GM19351 (cell line): ENCODE measurements at regions not wholly inside any gene's neighbourhood (a gene's known extent, or its start where the extent isn't known, plus 50 kb on each side); places are given as distances from the start of the nearest gene placed in this dataset.

Source experiments
- ATAC-seq: cut with Tn5 transposase; IDR thresholded peaks from one replicate; pipeline ENCODE4 v1.9.1; 2021; ENCODE audit warnings: mild to moderate bottlenecking, moderate library complexity; ENCODE audit not compliant: unreplicated experiment

DNA sequence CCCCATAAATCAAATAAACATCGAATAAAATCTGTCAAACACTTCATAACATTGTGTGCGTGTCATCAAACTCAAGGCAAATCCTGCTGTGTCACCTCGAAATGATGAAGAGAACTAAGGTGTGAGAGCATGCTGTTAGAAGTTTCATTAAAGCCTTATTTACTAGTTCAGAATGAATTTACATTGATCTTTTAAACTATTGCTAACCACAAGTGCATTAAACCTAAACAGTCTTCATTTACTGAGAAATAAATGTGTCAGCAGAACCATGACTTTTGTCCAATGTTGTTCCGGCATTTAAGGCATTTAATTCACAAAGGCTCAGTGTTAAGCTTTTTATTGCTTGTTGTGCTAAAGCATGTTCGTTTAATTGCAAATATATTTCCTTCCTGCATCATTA is 474.4 kb downstream of the SETD4 start:
- ATAC-seq, result no peak

GRCh38 chr21:35585155-35585554 is 475.2 kb downstream of the SETD4 start:
- ATAC-seq, result no peak

- ATAC-seq, result no peak
Measured at GRCh38 chr21:35583566-35584216, 476.6 kb downstream of the SETD4 start.

- ATAC-seq, result no peak
Measured at GRCh38 chr21:35582731-35583130, 477.6 kb downstream of the SETD4 start.

GRCh38 chr21:35581640-35582039 is 478.7 kb downstream of the SETD4 start:
- no peak for ATAC-seq

GRCh38 chr21:35579520-35580293 is 480.6 kb downstream of the SETD4 start:
- ATAC-seq, result no peak

DNA sequence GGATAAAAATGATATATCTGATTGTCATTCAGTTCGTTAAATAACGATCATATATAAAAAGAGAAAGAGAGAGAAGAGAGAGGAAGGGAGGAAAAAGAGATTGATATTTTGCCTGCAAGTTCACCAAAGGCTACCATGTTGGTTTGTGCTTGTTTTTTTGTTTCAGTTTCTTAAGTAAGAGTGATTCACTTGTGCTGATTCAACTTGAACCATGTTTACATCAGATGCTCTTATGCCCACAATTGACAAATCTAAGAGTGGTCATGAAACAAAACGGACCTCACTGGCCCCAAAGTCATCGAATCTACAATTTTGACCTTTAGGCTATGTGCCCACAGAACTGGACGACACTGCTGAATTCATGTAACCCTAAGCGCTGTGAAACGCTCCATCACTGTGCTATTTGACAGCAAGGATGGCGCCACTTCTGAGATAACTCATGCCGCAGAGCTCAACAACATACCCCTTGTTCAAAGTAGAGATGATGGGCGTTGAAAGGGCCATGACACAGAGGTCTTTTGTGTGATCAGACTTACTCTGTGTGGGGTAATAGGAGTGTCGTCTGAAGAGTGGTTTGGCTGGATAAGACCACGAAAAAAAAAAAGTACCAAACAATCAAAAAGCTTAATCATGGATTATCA is 481.4 kb downstream of the SETD4 start:
- ATAC-seq, result no peak

- ATAC-seq, result no peak
Measured at GRCh38 chr21:35578347-35578782, 482.0 kb downstream of the SETD4 start.

DNA sequence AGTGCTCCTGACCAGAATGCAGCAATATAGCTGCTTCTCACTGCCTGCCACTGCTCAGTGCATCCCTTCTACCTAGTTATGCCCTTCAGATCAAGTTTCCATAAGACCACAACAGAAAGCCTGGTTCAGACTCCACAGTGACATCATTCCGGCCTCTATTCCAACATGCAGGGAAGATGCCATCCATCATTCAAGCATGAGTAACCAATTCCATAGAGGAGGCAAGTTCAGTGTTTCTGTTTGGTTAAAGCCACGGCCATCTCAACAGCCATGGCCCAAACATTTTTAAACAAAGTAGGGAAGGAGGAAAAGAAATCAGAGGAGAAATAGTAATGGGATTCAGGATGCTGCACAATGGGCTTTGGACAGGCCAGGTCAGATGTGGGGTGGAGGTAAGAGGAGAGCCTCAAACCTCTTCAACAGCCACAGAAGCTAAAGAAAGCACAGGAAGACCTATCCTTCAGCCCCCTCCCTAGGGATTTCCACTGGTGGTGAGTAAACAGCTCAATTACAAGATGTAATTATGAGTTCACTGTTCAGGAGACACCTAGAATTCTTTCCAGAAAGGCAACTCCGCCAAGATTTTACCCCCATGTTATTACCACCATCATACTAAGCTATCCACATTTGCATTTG is 484.9 kb downstream of the SETD4 start:
- ATAC-seq, result no peak

- no peak for ATAC-seq
Measured at GRCh38 chr21:35573472-35574374, 486.6 kb downstream of the SETD4 start.

DNA sequence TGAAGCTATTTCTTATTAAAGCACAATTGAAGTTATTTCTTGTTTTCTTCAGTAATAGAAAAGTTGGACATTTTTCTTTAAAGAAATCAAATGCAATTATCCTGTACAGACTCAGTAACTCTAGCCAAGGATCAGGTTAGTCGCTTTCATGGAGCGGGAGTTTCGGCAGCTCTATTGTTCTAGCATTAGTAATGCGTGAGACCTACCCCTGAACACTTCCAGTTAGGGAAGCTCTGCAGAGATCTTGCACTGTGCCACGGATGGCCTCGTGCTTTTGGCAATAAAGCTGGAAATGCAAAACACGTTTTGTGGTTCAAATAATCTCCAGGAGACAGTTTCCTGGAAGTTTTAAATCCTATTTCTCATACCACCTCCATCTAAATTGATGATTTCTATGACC is 488.4 kb downstream of the SETD4 start:
- no peak for ATAC-seq

DNA sequence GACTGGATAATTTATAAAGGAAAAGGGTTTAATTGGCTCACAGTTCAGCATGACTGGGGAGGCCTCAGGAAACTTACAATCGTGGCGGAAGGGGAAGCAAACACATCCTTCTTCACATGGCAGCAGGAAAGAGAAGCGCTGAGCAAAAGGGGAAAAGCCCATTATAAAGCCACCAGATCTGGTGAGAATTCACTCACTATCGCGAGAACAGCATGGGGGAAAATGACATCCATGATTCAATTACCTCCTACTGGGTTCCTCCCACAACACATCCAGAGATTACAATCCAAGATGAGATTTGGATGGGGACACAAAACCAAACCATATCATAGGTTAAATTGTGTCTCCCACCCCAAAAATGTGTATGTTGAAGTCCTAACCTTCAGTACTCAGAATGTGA is 491.7 kb downstream of the SETD4 start:
- ATAC-seq, result no peak

DNA sequence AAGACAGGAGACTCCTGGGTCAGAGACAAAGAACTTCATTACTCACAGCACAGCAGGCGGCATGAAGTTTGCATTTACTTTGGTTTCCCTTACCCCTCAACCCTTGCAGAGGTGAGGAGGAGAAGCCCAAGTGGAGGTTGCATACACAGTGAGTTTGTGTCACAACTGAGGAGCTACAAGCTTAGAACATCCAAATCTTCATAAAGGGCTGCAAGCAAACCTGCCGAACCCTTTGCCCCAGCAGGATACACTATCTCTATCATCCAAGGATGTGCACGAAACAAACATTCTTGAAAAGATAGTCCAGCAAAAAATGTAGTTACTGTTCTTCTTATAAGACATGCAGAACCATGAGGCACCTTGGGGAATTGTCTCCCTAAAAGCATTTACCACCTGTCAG is 493.5 kb downstream of the SETD4 start:
- ATAC-seq, result no peak

DNA sequence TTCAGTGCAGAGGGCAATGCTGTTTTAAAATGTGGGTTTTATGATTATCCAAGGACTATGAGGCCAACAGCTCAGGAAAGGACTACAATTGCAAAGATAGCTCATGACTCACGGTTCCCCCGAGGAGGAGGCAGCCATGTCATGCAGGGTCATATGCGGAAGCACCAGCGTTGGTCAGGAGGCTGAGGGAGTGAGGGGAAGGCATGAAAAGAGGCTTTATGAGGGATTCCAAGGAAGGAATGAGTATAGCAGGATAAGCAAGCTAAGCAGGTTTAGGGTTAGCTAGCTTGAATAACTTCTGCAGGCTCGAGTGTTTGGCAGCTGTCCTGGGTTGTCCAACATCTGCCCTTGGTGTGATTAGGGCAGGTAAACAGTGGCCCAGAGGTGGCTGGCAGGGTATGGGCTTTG is 495.1 kb downstream of the SETD4 start:
- ATAC-seq, result no peak

GRCh38 chr21:35563885-35564451 is 496.4 kb downstream of the SETD4 start:
- no peak for ATAC-seq

DNA sequence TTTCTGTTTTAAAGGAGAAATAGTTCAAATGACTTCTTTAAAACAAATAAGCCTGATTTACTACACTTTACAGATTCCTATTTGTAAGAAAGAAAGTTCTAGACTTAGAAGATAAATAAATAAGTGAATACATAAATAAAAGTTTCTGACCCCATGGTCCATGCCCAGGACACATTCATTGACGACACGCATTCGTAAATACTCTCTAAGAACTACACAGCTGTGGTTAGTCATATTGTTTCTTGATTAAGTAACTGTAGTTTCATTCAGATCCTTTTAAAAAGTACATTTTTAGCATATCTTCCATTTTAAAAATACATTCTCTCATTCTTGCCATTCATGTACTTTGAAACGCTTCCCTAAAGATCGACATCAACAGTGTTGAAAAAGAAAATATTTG is 497.4 kb downstream of the SETD4 start:
- no peak for ATAC-seq

DNA sequence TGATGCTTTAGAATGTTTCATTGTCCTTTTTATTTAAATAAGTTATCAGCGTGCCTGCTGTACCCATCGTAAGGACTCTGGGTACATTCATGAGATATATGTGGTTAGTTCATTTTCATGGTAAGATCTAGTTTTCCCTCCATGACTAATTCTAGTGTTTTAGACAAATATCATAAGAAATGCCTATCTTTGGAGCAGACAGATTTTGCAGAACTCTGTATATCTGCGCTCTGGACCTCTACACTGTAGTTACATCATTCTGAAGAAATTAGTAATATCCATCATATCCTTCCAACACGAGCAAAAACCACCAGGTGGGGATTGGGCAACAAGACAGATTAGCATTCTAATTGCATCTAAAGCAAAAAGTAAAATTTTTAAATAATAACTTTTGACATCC is 499.2 kb downstream of the SETD4 start:
- ATAC-seq, result no peak

GRCh38 chr21:35559829-35560225 is 500.5 kb downstream of the SETD4 start:
- no peak for ATAC-seq

DNA sequence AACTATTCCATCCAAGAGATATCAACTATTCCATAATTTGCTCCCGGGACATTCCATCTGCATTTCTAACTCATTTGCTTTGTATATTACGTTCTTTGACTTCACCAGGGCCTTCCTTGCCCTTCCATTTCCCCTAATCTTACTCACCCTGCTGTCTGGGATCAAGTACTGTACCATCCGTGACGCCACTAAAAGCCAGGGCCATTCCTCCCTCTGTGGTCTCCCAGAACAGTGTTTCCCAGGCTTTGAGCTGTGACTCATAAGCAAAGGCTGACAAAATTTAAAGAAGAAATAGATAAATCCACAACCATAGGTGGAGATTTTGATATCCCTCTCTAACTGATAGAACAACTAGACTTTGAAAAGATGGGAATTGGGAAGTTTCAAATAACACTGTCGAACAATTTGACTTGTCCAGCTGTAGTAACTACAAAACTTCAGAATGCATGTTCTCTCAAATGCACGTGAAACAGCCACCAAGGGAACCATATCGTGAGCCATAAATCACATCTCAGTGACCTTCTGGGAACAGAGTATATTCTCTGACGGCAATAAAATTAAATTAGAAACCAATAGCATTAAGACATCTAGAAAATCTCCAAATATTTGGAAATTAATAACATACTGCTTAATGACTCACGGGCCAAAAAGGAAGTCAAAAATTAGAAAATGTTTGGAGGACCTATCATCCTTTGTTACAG is 501.0 kb downstream of the SETD4 start:
- no peak for ATAC-seq

GRCh38 chr21:35556536-35556935 is 503.8 kb downstream of the SETD4 start:
- ATAC-seq, result no peak
